ENCODE measurements at regions not wholly inside any gene's neighbourhood (a gene's known extent, or its start where the extent isn't known, plus 50 kb on each side); places are given as distances from the start of the nearest gene placed in this dataset.

DNA sequence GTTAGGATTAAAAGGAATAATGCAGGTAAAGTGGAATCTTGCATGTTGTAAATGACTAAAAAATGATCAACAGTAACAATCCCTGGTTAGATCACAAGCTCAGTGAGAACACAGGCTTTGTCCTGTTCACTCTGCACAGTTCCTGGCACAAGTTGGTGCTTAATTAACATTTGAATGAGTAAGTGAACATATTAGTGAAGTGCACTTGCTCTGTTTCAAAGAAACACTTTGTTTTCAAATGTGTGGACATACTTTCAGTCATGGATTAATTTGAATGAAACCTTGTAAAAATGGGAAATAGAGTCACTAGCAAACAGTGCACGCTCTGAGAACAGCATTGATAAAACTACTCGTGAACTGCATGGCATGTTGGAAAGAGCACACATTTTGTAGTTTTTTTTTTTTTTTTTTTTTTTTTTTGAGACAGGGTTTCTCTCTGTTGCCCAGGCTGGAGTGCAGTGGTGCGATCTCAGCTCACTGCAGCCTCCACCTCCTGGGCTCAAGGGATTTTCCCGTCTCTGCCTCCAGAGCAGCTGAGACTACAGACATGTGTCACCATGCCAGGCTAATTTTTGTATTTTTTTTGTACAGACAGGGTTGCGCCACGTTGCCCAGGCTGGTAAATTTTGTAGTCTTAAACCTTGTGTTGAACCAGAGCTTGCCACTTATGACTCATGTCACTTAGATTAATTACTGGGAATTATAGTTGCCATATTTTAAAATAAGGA is 159.9 kb downstream of the LURAP1L start:
- no peak for DNase-seq

DNA sequence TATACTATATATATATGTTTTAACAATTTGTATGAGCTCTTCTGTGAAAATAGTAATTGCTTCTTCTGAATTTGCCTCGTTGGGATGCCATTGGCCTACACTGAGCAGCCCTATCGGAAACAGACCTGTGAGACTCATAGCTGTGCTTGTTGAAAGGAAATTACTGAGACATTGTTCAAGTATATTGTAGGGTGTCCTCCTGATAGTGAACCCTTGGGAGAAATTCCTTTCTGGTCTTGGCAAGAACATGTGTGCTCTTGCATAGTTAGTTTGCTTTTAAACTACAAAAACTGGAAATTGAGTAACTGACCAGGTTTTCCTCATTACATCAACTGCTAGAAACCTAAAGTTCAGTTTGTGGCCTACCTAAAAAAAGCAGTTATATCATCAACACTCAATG is 160.9 kb downstream of the LURAP1L start:
- DNase-seq = peak; percentile 82

DNA sequence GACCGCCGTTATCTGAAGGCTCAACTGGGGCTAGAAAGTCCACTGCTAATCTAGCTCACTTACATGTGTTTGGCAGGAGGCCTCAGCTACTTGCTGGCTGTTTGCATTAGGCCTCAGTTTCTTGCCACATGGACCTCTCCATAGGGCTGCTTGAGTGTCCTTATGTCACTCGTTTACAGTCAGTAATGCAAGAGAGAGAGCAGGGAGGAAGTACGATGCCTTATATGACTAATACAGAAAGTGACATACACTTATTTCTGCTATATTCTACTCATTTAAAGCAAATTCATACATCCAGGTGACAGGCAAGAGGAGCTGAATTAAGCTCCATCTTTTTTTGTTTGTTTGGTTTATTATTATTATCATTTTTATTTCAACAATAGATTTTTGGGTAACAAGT is 179.6 kb downstream of the LURAP1L start:
- DNase-seq = no peak

DNA sequence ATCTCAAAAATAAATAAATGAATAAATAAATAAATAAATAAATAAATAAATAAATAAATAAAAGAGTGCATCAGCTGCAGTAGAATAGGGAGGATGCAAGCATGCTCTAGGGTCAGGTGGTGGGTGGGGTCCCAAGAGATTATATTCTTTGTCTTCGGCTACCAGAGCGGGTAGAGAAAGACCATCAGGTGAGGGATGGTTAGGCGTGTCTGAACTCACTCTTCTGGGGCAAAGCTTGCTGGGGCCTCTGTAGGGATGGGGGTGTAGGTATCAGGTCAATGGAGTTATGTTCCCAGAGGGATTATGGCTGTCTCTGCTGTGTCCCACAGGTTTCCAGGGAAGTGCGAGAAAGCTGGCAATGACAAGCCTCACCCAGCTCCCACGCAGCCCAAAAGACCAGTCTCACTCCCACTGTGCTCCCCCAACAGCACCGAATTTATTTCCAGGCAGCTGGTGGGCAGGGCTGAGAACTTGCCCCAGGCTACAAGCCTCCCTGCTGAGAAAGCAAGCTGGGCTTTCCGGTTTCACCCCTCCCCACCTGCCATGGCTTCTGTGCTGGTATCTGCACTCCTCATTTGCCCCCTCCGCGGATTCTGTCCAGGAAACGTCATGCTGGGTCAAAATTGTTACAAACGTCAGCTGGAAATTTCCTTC is 180.8 kb downstream of the LURAP1L start:
- DNase-seq = no peak

DNA sequence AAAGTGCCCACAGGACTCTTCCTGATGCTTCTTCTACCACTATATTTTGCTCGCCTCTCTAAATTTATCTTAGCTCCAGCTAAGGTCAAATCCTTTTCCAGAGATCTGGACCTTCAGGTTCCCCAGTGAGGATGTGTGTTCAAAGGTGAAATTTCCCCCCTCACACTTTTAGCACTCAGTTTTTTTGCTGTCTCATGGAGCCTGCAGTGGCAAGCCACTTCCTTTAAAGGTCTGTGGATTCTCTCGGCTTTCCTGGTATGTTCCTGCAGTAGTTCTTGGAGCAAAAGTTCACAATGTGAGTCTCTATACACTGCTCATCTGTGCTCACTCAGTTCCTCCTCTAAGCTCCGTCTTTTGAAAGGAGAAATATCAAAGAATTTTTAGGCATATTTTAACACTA is 181.4 kb downstream of the LURAP1L start:
- DNase-seq = peak; percentile 33

DNA sequence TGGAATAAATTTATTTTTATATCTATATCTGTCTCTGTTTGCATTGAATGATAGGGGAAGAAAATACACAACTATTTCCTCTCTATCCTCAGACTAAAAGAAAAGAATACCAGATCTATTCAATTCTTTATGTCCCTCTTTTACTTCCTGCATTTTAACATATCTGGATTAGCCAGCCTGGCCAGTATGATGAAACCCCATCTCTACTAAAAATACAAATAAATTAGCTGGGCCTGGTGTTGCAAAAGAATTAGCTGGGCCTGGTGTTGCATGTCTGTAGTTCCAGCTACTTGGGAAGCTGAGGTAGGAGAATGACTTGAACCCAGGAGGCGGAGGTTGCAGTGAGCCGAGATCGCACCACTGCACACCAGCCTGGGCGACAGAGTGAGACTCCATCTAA is 182.0 kb downstream of the LURAP1L start:
- DNase-seq = no peak

DNA sequence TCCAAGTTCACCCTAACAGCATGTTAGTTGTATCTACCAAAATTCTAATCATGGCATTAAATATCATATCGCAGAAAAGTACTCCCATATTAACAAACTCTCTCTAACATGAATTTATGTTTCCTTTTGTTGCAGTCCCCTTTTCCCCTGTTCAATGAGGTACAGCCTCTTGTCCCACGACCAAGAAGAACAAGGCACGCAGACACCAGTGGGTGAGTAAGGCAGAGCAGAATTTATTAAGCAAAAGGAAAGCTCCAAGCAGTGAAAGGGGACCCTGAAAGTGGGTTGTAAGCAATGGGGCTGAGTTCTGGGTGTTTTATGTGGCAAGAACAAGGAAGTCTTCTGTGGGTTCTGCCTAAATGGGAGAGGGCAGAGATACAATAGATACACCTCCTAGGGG is 183.5 kb downstream of the LURAP1L start:
- no peak for DNase-seq

DNA sequence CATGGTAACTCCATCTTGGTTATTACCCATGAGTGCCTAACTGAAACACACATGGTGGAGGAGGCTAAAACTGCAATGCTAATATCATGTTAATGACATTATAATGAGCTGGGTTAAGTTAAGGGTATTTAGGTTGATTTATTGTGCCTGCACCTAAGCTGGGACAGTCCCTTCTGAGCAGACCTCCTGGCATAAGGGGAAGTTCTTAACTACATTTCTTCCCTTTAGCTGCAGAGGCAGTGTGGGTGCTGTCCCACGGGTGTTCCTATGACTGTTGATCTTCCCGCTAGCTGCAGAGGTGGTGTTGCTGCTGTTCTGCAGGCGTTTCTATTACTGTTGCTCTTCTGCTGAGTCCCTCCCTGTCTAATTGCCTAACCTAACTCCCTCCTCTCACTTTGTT is 183.9 kb downstream of the LURAP1L start:
- no peak for DNase-seq

DNA sequence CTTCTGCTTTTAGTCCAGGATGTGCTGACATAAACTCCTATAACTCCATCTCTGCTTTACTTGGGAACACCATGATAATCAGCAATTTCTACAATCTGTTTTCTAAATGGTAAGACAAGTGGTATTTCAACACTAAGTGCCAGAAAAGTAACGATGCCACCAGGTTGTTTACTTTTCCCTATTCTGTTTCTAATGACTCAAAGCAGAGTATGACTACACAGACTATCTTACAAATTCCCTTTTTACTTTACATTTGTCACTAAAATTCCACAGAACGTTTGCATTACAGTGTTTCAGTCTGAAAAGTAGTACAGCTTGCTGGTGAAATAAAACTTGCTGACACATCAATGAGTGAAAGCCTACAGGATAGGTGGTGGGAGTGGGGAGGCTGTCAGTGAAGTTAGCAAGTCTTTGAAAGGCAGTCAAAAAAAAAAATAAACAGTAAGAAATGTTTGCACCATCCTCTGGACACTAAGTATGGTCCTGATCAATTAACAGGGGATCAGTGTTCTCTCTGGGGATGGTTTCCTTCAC is 186.5 kb downstream of the LURAP1L start:
- no peak for DNase-seq

DNA sequence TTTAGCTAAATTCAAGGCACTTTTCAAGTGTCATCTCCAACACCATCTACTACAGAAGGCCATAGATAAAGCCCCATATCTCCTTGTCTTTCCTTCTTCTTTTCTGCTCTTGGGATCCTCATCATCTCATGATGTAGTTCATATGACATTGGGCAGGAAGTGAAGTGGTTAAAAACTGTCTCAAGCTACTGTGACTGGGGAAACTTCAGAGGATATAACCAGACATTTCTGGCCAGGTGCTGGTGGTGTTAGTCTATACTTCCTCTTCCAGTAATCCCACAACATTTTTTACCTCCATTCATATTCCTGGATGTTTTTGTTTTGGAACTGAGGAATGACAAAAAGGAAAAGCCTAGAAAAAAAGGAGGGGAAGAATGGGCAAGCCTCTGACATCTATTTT is 188.7 kb downstream of the LURAP1L start:
- DNase-seq = no peak

DNA sequence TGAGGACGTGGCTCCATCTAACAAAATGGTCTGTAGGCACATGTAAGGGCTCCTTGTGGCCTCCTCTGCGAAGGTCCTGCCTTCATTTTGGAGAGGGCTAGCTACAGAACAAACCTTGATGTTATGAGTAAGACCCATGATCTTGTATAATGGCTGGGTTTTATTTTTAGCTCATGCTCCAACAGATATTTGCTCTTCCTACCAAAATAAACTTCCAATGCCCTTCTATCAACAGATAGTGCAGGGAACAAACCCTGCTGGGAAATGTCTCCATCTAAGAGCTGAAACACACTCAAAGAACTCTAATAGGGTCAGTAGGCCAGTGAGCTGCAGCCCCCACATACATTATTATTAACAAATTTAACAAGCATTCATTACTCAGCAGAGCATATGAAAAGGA is 189.5 kb downstream of the LURAP1L start:
- no peak for DNase-seq

DNA sequence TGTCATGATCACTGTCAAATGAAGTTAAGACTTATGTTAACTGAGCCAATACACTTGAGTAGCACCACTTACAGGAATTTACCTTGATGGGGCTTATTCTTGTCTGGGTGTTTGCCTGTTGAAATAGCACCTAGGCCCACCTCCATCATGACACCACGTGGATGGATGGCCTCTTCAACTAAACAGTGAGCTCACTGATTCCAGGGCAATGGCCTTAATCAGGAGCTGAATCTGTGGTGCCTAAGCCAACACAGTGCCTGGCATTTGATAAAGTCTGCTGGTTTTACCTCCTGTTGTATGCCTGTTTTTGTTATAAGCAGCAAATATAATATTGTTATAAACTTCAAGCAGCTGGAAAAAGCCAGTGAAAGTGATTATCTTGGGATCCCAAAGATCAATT is 190.5 kb downstream of the LURAP1L start:
- no peak for DNase-seq

DNA sequence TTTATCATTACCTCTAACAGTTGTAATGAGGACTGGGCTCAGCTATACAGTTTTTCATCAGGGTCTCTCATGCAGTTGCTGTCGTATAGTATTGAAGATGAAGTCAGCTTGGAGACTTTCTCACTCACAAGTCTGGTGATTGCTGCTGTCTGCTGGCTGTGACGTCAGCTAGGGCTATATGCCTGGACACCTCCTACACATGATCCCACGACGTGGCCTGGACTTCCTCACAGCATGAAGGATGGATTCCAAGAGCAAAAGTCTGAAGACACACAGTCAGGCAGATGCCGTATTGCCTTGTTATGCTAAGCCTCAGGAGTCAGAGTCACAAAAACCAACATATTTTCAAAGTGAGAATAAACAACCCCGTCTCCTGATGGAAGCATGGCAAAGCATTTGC is 193.3 kb downstream of the LURAP1L start:
- DNase-seq = no peak

DNA sequence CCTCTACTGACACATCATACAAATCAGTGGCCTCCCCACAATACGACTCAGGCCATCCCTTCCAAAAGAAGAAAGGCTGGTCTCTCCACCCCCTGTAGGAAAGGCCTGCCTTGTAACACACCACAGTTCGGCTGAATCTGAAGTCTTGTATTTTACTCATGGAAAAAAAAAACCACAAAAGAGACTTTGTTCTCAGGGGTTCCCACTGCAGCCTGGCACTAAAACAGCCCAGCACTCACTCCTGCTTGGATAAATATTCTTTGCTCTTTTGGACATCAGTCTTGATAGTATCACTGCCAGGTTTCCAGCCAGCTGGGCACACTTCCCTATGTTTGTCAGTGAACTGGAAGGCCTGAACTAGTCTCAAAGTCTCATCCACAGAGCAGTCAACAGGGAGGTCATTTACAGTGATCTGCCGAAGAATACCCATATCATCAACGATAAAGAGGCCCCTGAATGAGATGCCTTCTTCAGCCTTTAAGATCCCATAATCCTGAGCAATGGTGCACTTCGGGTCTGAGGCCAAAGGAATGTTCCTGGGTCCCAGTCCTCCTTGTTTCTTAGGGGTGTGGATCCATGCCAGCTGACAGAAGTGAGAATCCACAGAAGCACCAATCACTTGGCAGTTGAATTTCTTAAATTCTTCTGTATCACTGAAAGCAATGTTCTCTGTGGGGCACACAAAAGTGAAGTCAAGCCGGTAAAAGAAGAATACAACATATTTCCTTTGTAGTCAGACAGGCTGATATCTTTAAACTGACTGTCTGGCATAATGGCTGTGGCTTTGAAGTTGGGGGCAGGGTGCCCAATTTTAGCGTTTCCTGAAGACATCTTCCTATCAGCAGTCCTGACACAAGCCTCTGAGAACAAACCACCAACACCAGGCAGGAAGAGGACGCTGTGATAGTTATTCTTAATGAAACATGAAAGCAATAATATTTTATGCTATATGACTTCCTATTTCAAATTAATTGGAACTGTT is 198.1 kb downstream of the LURAP1L start:
- DNase-seq = peak; percentile 7

DNA sequence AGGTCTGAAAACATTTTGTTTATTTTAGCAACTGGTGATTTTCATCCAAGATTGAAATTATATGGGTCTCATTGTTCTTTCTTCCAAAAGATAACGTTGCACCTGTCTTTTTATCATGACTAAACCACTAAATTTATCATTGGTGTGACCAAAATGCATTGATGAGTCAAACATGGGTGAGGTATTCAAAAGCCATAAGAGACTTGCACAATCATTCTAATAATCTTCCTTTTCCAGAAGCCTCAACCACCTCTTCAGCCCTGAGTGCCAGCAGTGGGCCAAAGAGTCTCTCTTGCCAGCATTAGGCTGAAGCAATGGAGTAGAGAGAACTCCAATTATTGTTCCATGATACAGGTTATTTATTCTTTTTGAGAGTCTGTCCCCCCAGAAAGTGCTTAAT is 198.9 kb downstream of the LURAP1L start:
- DNase-seq = no peak

DNA sequence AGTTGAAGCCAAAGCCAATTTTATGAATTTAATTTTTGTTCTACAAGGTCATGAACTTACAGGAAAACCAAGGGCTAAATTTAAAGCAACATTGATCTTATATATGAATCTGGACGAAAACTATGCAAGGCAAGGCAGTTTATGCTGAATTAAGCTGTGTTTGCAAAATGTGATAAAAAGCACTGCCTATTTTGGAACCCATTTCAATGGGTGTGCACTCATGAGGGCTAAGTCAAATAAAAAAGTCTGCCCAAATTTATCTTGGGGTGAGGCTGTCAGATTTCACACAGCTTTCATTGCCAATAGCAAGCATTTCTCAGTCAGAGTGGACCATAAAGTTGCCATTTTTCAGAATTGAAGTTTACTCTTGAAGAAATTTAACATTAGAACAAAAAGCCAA is 199.9 kb downstream of the LURAP1L start:
- DNase-seq = no peak

DNA sequence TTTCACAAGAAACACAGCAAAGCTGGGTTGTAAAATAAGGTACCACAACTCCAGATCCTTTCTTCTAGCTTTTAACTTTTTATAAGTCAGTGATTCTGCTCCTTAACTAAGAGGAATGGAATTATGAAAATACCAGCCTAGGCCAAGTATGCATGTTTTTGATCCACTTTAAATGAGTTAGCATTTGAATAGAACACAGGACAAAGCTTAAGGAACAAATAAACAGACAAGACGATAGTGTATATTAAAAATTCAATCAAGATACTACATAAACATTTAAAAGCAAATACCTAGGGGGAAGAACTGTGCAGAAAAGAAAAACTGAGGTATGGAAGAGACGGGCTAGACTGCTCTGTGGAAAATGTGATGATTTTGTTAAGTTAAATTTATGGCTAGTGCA is 200.7 kb downstream of the LURAP1L start:
- DNase-seq = no peak

DNA sequence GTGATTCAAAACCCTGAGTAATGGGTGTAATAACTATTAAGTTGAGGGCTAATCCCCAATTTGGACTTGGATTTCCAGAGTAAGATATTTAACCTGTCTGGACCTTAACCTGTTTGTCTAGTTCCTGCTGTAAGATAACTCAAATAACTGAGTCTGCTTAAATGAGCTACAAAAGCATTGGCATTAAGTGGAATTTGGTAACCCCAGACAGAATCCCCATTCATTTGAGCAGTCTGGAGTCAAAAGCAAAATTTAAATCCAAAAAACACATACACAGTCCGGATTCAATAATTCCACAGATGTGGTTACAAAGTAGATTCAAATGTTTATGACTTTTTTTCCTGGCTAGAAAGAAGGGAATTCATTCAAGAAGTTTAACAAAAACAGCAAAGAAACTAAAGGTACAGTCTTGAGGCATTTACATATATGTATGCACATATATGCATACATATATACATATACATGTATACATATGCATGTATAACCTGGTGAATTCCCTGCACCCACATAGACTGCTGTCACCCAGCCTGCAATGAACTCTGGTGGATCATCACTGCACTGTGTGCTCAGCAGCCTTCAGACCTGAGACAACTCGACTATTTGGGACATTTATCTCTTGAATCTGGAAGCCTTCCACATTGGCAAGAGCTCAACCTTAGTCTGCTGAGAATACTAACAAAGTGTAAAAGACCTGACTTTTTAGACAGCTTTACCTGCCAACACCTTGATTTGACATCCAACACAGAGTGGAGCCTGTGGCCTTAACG is 205.4 kb downstream of the LURAP1L start:
- DNase-seq = no peak

DNA sequence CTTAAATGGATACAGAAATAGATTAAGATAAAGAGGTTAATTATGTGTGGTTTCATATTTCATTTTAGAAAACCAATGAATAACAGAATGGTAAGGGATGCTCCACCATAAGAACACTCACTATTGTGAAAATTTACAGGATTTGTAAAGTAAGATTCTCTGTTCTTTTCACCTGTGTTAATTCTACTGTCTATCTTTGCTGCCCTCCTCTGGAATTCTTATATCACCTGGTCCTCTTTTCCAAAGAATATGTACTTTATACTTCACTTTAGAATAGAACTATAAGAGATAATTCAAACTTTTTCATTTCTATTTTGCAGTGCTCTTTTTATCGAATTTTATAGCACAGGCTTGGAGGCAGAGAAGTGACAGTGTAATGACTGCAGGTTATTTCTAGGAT is 213.4 kb downstream of the LURAP1L start:
- DNase-seq = no peak

DNA sequence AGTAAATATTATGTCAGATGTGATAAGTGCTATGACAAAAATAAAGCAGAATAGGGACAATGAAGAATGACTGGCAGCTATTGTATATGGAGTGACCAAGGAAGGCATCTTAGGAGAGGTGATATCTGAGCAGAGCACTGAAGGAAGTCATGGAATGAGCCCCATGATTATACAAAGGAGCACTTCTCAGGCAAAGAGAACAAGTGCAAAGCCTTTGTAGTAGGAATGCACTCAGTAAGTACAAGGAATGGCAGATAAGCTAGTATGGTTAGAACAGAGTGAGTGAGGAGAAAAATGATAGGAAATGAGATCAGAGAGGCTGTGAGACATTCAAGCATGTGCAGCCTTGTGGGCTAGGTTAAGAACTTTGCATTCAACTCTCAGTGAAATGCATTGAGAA is 214.8 kb downstream of the LURAP1L start:
- DNase-seq = no peak

DNA sequence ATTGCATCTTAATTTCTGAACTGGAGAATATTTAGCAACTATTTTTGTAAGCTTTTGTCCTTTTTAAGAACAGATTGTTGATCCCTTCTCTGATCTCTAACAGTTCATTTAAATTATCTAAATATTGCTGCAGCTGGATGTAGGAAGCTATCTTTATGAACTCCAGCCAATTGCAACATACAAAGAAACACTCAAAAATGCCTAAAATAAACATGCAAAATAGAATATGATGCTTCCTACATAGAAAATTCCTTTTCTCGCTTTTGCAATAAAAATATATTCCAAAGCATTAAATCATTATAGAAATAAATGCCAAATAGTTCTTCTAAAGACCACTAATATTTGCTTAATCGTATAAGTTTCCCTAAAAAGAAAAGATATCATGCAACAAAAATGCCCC is 218.6 kb downstream of the LURAP1L start:
- no peak for DNase-seq

DNA sequence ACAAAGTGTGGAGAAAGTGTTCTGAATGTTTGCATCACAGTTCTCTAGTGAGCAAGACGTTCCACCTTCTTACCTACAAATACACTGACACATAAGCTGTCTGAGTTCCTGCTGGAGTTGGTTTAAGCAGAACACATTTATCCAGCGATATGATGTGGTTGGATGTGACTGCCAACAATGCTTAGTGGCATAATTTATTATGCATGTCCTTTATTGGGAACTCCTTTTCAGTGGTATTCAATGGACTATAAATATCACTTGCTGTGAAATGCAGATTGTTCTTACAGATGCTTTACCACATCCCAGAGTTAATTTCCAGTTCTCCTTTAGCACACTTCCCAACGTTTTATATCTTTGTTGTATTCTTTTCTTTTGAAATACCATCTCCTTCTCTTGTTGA is 222.2 kb downstream of the LURAP1L start:
- no peak for DNase-seq
